Fibroblast of skin of right quadriceps (primary cell): ENCODE measurements at regions not wholly inside any gene's neighbourhood (a gene's known extent, or its start where the extent isn't known, plus 50 kb on each side); places are given as distances from the start of the nearest gene placed in this dataset.
"Not testable (repeated sequence)": the region's sequence is repeated elsewhere in the genome, so short reads cannot be mapped to it uniquely, and the experiment has no call there.

Experiments used
- DNase-seq: peaks from one replicate; pipeline ENCODE4 v3.0.0-alpha.2; 2013

GRCh38 chr18:73408469-73408868 is 540.7 kb upstream of the NETO1 start:
- DNase-seq: peak; percentile 9

- DNase-seq: peak; percentile 25
Measured at GRCh38 chr18:73407506-73407905, 539.7 kb upstream of the NETO1 start.

DNA sequence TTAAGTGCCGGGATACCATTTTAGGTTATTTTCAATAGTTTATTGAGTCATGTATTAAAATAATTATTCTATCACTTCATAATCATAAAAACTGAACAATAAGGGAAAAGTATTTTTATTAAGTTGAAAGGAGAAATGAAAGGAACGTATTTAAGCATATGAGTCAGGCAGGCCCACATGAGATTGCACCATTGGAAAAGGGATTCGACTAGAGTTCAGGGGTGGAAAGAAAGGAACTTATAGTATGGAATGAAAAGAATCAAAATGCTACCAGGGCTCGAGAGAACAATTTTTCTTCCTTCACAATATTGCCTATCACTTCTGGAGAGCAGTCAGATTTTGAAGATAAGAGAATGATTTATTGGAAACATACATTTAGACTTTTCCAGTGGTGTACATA is 516.5 kb upstream of the NETO1 start:
- DNase-seq: no peak

DNA sequence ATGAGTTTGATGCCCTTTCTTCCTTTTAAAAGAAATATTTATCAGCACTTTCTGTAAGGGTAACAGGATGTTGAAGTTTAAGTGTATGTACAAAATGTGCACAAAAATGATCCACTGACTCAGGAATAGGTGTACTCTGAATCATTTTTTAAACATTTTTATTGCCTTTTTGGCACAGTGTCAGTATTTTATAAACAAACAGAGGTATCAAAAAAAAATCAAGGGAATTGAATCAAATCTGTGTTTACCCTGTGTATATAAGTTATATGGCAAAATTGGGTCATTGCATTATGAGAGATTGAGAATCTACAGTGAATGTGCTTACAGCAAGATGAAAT is 513.9 kb upstream of the NETO1 start:
- DNase-seq: no peak

- DNase-seq: no peak
Measured at GRCh38 chr18:73381016-73381698, 513.4 kb upstream of the NETO1 start.

GRCh38 chr18:73366713-73367112 is 498.9 kb upstream of the NETO1 start:
- DNase-seq: no peak

GRCh38 chr18:73365018-73365417 is 497.2 kb upstream of the NETO1 start:
- DNase-seq: peak; percentile 37

DNA sequence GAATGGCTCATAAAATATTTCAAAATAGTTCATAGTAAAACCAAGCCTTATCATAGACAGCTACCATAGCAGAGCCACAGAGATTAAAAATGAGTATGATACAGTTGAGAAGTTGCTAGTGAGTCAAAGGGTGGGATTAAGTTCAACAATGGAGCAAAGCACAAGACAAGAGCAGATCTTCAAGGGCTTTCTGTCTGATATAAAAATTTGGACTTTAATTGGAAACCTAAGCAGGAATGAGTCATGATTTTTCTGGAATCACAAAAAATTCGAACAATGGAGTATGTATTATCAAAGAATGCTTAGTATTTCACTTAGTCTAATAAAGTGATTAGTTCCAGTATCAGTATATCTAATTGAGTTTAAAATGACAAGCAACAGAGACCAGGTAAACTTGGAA is 487.3 kb upstream of the NETO1 start:
- DNase-seq: no peak

GRCh38 chr18:73352546-73352945 is 484.8 kb upstream of the NETO1 start:
- DNase-seq: peak; percentile 50

- DNase-seq: peak; percentile 21
Measured at GRCh38 chr18:73340135-73340977, 472.6 kb upstream of the NETO1 start.

DNA sequence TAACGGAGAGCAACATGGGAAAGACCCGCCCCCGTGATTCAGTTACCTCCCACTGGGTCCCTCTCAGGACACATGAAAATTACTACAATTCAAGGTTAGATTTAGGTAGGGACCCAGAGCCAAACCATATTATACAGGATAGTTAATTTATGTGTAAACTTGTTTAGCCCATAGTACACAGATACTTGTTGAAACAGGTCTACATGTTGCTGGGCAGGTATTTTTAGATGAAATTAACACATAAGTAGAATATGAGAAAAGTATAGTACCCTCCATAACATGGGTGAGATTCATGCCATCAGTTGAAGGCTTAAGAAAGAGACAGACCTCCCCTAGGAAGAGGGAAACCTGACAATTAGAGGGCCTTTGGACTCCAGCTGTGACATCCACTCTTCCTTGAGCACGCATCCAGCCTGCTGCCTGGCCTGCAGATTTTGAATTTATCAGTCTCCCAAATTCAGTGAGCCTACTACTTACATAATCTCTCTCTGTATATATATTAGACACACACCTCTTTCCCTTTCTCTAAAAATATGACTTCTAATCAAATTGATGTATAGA is 463.5 kb upstream of the NETO1 start:
- DNase-seq: no peak

DNA sequence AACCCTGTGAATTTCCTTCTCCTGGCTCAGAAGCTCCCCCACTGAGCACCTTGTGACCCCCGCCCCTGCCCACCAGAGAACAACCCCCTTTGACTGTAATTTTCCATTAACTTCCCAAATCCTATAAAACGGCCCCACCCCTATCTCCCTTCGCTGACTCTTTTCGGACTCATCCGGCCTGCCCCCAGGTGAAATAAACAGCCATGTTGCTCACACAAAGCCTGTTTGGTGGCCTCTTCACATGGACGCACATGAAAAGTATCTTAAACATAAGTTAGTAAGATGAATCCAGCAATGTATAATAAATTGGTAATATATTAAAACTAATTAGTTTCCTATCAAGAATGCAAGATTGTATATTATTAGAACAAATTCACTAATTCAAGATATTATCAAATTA is 462.3 kb upstream of the NETO1 start:
- DNase-seq: not testable (repeated sequence)

- not testable (repeated sequence) for DNase-seq
Measured at GRCh38 chr18:73324187-73324831, 456.5 kb upstream of the NETO1 start.

DNA sequence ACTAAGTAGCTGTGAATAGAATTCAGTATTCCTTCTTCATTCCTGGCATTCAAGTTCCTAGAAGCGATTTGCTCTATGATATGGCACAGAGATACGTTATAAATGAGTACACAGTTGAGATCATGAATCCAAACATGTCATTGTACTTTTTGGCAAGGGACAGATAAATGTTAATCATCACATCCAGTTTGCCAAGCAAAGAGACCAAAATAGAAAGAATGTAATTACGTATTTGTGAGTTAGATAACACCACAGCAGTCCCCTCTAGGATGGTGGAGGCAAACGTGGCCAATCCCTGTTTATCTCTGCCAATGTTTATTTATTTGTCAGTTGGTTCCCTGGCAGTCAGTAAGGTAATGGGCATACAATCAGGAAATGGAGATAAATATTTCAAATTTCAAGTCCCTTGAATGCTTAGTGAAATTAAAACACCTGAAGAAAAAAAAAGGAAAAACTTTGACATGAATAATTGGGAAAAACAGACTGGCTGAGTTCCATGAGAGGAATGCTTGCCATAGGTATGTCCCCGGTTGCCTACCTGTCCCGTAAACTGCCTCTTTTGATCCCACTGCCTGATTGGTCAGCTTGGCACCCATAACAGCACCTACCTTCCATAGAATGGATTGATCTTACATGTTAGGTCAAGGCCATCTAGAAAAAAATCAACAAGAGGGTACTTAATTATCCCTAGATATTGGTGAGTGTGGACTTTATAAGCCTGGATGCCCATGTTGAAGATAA is 451.1 kb upstream of the NETO1 start:
- no peak for DNase-seq

GRCh38 chr18:73316513-73316912 is 448.7 kb upstream of the NETO1 start:
- DNase-seq: peak; percentile 4

- DNase-seq: no peak
Measured at GRCh38 chr18:73315381-73315780, 447.6 kb upstream of the NETO1 start.

DNA sequence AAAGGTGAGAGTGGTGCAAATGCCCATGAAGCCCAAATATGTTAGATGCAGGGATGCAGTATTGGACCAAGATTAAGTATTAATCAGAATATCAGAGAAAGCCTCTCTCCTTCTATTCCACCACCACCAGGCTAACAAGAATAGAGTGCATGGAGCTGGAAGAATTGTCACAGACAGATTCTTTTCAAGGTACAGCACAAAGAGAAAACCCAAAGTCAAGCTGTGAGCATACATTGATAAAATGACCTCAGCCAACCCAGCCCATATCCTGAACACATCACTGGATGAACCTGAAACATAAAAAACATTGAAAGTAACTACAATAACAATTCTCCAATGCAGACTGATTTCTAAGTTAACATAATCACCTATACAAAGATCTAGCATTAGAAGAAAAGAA is 445.7 kb upstream of the NETO1 start:
- DNase-seq: no peak

DNA sequence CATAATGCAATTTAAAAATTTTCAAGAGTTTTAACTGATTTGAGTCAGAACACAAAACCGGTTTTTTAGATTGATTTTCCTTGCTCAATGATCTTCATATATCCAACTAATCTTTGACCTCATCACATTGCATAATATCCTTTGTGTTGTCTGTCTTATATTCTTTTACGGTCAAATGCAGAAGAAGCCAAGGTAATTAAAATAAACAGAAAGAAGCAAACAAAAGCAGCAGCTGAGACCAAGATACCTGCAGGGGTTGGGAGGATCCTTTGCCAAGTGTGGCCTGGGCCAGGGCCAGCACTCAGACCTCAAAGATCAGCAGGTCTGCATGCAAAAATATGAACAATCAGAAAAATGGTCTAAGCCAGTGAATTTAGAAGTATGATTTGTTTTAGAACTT is 428.9 kb upstream of the NETO1 start:
- DNase-seq: no peak

- no peak for DNase-seq
Measured at GRCh38 chr18:73292156-73292555, 424.4 kb upstream of the NETO1 start.

DNA sequence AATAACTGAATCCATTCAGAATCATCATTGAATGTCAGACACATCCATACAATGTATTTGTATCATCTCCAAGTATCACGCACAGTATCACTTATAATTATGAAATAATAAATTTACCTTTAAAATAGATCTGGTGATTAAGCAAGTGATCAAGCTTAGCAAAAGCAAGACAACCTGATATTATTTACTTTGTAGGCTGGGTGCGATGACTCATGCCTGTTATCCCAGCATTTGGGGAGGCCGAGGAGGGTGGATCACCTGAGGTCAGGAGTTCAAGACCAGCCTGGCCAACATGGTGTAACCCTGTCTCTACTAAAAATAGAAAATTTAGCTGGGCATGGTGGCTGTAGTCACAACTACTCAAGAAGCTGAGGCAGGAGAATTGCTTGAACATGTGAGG is 421.0 kb upstream of the NETO1 start:
- no peak for DNase-seq

GRCh38 chr18:73286584-73286983 is 418.8 kb upstream of the NETO1 start:
- DNase-seq: no peak

DNA sequence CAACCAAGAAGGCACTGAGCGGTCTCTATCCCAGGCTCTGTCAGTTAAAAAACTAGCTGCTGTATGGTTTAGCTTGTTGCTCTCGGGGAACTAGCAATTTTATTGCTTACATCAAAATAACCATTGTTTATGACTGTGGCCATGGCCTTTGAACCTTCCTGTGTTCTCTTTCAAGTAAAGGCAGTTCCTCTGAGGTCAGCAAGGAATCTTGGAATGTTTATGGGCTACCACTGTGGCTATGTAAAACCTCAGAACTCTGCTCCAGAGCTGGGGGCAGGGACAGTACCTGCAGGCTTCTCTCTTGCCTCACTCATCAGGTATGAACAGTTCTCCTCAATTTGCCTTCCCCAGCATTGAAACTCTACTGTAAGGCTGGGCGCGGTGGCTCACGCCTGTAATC is 416.0 kb upstream of the NETO1 start:
- peak; percentile 38 for DNase-seq

GRCh38 chr18:73283032-73283431 is 415.2 kb upstream of the NETO1 start:
- peak; percentile 12 for DNase-seq
